HG03571 (cell line): ENCODE measurements at regions not wholly inside any gene's neighbourhood (a gene's known extent, or its start where the extent isn't known, plus 50 kb on each side); places are given as distances from the start of the nearest gene placed in this dataset.
"Not testable (repeated sequence)": the region's sequence is repeated elsewhere in the genome, so short reads cannot be mapped to it uniquely, and the experiment has no call there.

Source experiments
- ATAC-seq: cut with Tn5 transposase; IDR thresholded peaks from one replicate; pipeline ENCODE4 v1.9.1; 2021; ENCODE audit not compliant: unreplicated experiment

GRCh38 chr6:25176466-25176865 is 102.7 kb upstream of the CARMIL1 start:
- no peak for ATAC-seq

DNA sequence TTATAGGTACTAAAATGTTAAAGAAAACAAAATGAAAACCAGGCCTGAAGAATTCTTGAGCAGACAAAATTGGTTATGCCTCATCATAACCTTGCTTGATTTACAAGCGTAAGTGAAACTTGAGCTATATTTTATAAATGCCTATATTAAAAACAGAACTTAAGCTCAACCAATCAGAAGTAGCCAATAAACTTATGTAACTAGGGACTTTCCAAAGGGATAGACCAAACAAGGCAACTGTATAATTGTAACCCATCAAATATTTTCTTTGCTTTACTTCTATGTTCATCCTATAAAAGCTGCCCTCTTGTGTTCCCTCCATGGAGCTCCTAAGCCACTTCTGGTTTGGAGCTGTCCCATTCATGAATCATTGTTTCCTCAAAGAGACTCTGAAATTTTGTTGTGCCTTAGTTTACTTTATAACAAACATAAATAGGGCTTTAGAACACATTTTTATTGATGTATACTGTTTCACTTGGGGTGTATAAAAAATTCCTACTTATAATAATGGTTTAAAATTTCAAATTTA is 101.6 kb upstream of the CARMIL1 start:
- no peak for ATAC-seq

GRCh38 chr6:25178336-25179035 is 100.7 kb upstream of the CARMIL1 start:
- no peak for ATAC-seq

GRCh38 chr6:25179051-25179778 is 100.0 kb upstream of the CARMIL1 start:
- ATAC-seq, result no peak

GRCh38 chr6:25180630-25181349 is 98.4 kb upstream of the CARMIL1 start:
- ATAC-seq, result no peak

- no peak for ATAC-seq
Observed at GRCh38 chr6:25181350-25181724, 97.8 kb upstream of the CARMIL1 start.

GRCh38 chr6:25181923-25182322 is 97.3 kb upstream of the CARMIL1 start:
- ATAC-seq, result no peak

GRCh38 chr6:25186919-25187318 is 92.3 kb upstream of the CARMIL1 start:
- ATAC-seq, result no peak

DNA sequence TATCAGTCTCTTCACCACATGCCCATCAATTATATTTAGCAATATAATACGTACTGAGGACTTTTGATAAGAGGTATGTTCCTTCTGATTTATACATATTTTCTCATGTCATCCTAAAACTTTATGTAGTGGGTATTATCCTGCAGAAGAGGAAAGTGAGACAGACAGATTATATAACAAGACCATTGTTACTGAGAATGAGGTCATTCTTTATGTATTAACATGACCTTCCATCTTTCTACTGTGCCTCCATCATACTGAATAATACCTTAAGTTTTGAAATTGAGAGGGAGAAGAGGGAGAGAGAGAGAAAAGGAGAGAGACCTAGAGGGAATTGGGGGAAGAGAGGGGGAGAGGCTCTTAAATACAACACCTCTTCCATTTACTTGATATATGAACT is 90.9 kb upstream of the CARMIL1 start:
- ATAC-seq, result no peak

GRCh38 chr6:25192590-25193459 is 86.3 kb upstream of the CARMIL1 start:
- ATAC-seq, result no peak

GRCh38 chr6:25193460-25194171 is 85.6 kb upstream of the CARMIL1 start:
- no peak for ATAC-seq

- ATAC-seq, result no peak
Observed at GRCh38 chr6:25194172-25194678, 84.9 kb upstream of the CARMIL1 start.

DNA sequence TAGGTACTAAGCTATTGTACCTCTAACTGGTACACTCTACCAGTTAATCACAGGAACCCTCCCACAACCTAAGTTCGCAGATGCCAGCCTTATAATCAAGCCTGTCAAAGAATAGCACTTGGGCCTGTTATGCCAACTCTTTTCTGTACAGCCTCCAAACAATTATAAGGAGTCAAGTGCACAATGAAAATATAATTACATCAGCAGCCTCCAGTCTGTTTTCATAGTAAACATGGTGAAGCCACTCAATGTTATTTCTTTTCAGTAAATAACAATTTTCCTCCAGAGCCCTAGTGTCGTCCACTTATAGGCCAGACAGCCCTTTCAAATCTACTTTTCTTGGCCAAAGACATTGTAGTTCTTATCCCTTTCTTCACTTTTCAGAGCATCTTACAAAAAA is 82.7 kb upstream of the CARMIL1 start:
- ATAC-seq, result no peak

GRCh38 chr6:25197111-25197510 is 82.1 kb upstream of the CARMIL1 start:
- no peak for ATAC-seq

DNA sequence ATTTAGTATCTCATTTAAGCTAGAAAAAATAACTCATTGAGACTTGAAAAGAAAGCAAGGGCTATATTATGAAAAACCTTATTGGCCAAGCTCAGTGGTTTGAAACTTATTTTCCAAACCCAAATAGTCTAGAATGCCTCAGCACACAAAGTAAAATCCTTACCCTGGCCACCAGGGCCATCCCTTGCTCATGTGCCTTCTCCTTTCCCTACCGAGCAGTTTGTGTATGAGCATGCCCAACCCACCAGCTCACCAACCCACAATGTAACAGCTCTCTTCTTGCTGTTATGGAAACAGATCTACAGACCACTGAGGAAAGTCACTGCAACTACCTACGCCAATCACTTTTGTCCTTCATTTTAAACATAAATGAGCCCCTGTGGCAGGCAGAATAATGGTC is 79.6 kb upstream of the CARMIL1 start:
- no peak for ATAC-seq

DNA sequence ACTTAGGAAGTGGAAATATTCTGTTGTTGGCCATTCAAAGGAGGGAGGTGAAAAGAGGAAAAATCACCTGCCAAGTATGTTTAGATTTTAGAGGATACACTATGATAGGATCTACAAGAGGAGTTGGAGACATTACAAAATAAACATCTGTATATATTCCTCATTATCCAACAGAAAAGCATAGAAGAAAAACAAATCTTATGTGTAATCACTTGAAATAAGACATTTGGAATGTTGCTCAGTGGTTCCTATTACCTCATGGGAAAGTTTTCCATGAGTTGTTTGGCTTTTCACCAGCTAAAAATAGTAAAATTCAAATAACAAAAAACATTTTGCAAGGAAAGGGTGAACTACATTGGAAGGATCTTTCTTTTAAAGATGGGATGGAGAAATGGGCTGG is 76.7 kb upstream of the CARMIL1 start:
- ATAC-seq, result no peak

DNA sequence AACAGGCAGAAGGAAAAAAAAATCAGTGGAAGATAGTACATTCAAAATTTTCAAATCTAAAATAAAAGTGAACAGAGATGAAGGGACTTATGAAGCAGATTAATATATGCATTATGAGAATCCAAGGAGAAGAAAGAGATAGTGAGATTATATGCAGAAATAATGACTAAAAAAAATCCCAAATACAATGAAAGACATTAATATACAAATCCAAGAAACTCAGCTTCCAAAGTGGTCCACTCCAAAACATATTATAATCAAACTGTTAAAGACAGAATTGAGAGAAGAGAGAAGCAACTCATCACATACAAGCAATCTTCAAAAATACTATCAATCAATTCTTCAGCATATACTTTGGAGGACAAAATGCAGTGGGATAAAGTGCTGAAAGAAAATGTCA is 73.5 kb upstream of the CARMIL1 start:
- ATAC-seq, result no peak

GRCh38 chr6:25207453-25208155 is 71.6 kb upstream of the CARMIL1 start:
- not testable (repeated sequence) for ATAC-seq

DNA sequence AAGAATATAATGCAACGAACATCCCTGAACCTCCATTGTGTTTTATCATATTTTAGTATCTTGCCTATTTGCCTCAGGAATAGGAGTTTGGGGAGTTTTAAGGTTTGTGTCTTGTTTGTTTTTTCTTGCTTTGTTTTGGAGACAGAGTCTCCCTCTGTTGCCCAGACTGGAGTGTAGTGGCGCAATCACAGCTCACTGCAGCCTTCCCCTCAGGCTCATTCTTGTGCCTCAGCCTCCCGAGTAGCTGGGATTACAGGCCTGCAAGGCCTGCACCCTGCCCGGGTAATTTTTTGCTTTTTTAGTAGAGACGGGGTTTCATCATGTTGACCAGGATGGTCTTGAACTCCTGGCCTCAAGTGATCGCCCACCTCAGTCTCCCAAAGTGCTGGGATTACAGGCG is 63.3 kb upstream of the CARMIL1 start:
- no peak for ATAC-seq
